ENCODE measurements at regions not wholly inside any gene's neighbourhood (a gene's known extent, or its start where the extent isn't known, plus 50 kb on each side); places are given as distances from the start of the nearest gene placed in this dataset.

- no peak for DNase-seq (ENCODE audit: low read depth)
Measured at GRCh38 chr1:75984781-75985180, 52.6 kb upstream of the ASB17 start.

- DNase-seq (ENCODE audit: low read depth) = peak; percentile 62
Measured at GRCh38 chr1:75985827-75986226, 53.6 kb upstream of the ASB17 start.

GRCh38 chr1:75986478-75986877 lies 54.3 kb upstream of the ASB17 start:
- DNase-seq (ENCODE audit: low read depth) = no peak

- DNase-seq (ENCODE audit: low read depth) = no peak
Measured at GRCh38 chr1:75989121-75989520, 56.9 kb upstream of the ASB17 start.

- DNase-seq (ENCODE audit: low read depth) = no peak
Measured at GRCh38 chr1:75990686-75991085, 58.5 kb upstream of the ASB17 start.

- DNase-seq (ENCODE audit: low read depth) = peak; percentile 77
Measured at GRCh38 chr1:75991497-75992114, 59.4 kb upstream of the ASB17 start.

GRCh38 chr1:75992312-75992711 lies 60.1 kb upstream of the ASB17 start:
- DNase-seq (ENCODE audit: low read depth) = peak; percentile 6

- no peak for DNase-seq (ENCODE audit: low read depth)
Measured at GRCh38 chr1:75993661-75994060, 61.5 kb upstream of the ASB17 start.

GRCh38 chr1:75996196-75996595 lies 64.0 kb upstream of the ASB17 start:
- peak; percentile 85 for DNase-seq (ENCODE audit: low read depth)

- DNase-seq (ENCODE audit: low read depth) = no peak
Measured at GRCh38 chr1:75999034-75999433, 66.8 kb upstream of the ASB17 start.

GRCh38 chr1:76003946-76004345 lies 70.6 kb upstream of the ST6GALNAC3 start:
- DNase-seq (ENCODE audit: low read depth) = no peak

GRCh38 chr1:76005765-76006164 lies 68.8 kb upstream of the ST6GALNAC3 start:
- DNase-seq (ENCODE audit: low read depth) = peak; percentile 35

GRCh38 chr1:76006234-76006633 lies 68.3 kb upstream of the ST6GALNAC3 start:
- peak; percentile 97 for DNase-seq (ENCODE audit: low read depth)

GRCh38 chr1:76010802-76011201 lies 63.7 kb upstream of the ST6GALNAC3 start:
- DNase-seq (ENCODE audit: low read depth) = no peak

- peak; percentile 12 for DNase-seq (ENCODE audit: low read depth)
Measured at GRCh38 chr1:76012341-76013205, 62.0 kb upstream of the ST6GALNAC3 start.

- no peak for DNase-seq (ENCODE audit: low read depth)
Measured at GRCh38 chr1:76013206-76013581, 61.4 kb upstream of the ST6GALNAC3 start.

- no peak for DNase-seq (ENCODE audit: low read depth)
Measured at GRCh38 chr1:76015478-76016103, 59.0 kb upstream of the ST6GALNAC3 start.

- DNase-seq (ENCODE audit: low read depth) = no peak
Measured at GRCh38 chr1:76018045-76018444, 56.5 kb upstream of the ST6GALNAC3 start.

GRCh38 chr1:76021846-76022245 lies 52.7 kb upstream of the ST6GALNAC3 start:
- DNase-seq (ENCODE audit: low read depth) = no peak

GRCh38 chr1:76023669-76024435 lies 50.7 kb upstream of the ST6GALNAC3 start:
- no peak for DNase-seq (ENCODE audit: low read depth)

All from fibroblast of gingiva (primary cell).